ENCODE measurements at regions not wholly inside any gene's neighbourhood (a gene's known extent, or its start where the extent isn't known, plus 50 kb on each side); places are given as distances from the start of the nearest gene placed in this dataset.
"Not testable (repeated sequence)": the region's sequence is repeated elsewhere in the genome, so short reads cannot be mapped to it uniquely, and the experiment has no call there.

DNA sequence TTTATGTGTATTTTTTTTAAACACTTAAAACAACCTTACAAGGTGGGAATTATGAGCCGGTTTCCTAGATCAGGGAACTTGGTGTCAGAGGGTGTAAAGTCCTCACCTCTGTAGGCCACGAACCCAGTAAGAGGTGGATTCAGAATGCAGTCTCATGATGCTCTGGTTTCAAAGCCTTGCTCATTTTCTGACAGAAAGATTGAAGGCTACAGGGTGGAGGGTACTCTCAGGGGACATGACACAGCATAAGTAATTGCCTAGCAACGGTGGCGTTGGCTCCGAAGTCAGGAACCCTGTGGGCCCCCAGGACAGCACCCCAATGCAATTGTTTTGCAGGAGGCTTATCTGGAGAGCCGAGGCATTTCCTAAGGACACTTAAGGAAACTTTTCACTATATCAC lies 794.7 kb downstream of the EFNB2 start:
- DNase-seq, result no peak

DNA sequence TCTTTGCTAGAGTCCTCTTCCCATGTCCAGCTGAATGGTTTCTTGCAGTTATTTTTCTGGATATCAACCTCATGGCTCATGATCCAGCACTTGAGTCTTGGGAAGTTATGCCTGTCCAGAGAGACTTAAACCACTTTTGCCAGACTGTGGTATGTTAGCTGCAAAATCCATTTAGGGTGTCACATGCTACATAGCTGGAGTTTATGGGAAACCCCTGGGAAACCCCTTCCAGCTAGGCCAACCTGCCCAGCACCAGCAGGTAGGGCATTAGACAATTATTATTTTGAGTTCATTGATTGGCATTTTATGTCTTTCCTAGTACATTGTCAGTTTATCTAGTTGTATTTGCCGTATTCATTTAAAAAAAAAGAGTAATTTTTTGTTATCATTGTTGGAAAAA lies 797.8 kb downstream of the EFNB2 start:
- DNase-seq, result no peak

DNA sequence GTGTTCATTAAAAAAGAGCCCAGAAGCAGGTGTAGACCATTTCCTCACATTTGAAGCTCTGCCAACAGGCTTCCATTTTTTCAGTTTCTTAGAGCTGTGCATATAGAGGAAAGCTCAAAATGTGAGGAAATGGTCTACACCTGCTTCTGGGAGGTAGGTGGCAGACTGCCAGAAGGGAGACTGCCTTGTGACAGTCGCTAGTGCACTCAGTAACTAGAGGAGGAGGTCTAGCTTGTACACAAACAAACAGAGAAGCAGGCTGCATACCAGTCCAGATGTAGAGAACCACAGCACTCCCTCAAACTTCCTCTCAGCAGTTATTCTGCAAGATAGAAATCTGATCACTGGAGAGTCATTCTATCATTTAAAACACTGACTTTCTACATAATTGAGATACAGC lies 800.2 kb downstream of the EFNB2 start:
- DNase-seq, result peak; percentile 60

DNA sequence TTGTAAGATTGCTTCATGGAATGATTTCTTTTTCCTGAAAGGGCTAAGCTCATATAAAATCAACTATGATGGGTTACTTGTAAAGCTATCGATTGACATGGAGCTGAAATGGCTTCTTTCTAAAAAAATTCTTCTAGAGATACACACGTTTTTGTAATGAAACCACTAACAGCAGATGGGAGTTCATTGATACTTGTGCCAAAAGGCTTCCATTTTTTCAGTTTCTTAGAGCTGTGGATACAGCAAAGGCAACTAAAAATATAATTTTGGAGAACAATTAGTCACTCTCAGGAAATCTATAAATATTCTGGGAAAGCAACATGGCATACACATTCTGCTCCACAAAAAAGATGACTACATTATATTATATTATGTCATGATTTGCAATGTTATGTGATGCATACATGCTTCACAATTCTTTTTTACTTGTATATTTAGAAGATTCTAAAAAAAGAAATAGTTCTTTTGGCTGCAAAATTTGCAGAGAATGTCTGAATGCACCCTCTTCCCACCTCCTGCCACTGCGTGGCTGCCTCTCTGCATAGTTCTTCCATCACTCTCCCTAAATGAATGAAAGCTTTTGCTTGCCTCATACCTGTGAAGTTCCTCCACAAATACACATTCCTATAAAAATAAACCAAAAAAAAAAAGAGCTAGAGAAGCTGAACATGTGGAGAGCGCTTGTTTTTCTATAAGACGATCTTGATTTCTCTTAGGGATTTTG lies 802.5 kb downstream of the EFNB2 start:
- no peak for DNase-seq

DNA sequence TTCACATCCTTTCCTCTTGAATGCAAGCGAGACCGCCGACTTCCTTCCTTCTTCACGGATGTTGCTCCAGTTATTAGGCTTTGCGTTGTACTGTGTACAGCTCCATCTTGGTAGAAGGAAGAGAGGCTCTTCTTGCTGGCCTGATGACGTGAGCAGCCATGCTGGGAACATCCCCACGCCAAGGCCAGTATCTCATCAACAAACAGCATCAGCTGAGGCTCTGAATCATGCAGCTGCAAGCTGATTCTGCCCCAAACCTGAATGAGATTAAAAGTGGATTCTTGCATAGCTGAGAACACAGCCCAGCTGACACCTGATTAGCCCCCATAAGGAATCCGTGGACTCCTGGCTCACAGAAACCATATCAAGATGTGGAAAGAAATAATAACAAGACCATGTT lies 809.6 kb downstream of the EFNB2 start:
- no peak for DNase-seq

DNA sequence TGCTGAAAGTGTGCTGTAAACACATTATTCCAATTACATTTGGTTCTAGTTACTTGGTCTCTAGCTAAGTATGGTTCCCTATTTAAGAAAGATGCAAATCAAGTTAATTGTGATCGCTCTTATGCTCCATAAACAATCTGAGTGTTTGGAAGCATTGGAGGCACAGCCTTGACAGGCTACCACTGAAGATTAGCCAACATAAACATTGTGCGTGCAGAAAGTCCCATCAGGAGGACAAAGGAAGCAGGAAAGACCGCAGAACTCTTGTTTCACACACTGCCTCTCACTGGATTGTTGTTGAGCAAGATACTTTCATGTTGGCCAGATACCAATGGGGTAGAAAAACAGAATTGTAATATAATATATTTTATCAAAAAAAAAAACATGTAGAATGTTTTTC lies 814.4 kb downstream of the EFNB2 start:
- no peak for DNase-seq

DNA sequence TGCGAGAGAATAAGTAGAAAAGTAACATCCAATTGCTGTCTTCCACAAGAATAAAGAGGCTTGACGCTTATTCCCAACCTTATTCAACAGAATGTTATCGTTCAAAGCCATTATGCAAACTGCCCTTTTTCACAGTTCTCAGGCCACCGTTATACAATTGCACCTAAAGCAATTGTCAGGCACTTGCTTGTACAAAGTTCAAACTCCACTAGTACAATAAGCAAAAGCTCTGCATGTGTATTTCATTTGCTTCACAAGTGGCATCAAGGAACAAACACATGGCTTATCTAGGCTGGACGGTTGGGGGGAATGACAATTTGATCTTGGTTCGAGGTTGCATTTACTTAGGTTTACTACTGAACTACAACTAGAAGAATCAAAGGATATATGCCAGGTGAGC lies 815.6 kb downstream of the EFNB2 start:
- DNase-seq, result no peak

DNA sequence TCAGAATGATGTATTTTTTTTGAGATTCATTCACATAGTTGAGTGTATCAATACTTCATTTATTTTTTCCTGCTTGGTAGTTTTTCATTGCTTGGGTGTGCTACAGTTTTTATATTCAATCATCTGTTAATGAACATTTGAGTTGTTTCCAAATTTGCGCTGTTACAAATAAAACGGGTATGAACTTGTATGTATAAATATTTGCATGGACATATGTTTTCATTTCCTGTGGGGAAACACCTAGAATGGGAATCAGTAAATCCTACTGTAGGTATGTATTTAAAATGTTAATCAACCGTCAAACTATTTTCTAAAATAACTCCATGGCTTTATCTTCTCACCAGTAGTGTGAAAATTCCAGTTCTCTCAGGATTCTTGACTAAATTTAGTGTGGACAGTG lies 826.3 kb downstream of the EFNB2 start:
- DNase-seq, result no peak

DNA sequence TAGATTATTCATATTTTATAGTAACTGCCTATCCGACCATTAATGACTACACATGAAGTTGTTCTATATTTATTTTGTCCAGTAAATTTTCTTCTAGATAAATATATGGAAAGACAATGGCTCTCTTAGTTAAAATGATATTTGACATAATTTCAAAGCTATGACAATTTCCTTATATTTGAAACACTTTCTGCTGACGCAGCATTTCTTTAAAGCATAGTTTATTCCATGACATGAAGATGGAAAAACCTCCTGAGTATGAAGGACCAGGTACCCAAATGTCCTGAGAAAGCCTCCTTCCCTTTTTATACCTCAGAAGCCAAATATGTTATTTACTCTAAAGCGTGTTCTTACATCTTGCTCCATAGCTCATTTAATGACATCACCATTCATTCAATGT lies 831.6 kb downstream of the EFNB2 start:
- no peak for DNase-seq

DNA sequence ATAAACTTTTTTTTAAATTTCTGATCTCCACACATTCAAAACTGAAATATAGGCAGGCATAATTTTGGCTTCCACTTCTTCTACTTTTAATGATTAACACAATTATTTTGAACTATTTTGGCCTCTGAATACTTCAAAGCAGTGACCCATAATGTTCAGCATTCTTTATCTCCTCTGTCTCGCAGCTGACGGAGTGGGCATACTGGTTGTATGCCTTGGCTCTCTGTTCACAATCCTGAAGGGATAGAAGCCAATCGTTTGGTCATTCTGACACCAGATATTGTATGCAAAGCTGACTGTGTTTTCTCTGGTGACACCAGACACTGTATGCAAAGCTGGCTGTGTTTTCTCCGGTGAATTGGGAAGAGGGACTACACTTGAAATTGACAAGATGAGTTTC lies 833.0 kb downstream of the EFNB2 start:
- DNase-seq, result no peak

DNA sequence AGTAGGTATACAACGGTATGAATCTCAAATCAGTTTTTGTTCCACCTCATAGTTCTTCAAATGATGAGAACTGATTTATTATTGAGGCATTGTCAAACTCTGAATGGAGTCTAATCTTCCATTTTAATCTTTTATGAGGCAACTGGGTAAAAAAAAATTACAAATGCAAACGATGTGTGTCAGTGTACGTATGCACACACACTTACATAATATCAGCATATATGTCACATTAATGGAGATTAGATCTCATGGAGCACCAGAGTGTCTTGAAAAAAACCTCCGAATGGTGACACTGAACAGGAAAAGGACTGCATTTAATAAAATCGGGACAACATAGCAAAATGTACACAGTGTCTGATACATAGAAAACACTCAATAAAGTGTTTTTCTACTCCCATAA lies 842.7 kb downstream of the EFNB2 start:
- DNase-seq, result no peak

DNA sequence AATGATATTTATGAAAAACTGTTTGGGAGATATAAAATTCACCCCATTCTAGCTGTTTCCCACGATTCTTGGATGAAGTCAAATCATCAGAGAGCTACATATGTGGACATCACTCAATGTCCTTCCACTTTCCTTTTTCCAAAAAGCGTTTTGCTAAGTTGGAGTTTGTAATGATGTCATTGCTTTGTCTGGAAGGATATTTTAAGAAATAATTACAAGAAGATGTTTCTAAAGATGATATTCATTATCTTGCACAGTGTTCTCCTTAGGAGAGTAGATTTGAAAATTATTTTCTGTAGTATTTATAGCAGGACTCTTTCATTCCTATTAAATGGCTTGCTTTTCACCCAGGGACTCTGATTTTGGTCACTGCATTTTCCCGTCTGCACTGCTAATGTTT lies 851.2 kb downstream of the EFNB2 start:
- DNase-seq, result no peak

DNA sequence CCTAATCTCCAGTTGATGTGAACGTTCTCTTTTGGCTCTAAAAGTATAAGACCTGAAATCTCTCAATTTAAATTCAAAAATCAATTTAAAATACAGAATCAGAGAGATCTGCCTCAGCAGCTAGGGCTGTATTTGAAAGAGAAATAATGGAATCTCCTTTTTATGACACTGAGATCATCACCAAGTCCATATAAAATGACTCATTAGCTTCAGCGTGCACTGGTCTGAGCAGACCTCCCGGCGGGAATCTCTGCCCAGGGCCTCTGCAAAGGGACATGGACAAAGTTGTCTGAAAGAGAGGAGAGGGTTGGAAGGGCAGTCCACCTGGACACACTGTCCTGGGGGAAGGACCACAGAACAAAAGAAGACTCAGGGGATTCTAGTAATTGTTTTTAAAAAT lies 855.6 kb downstream of the EFNB2 start:
- no peak for DNase-seq

DNA sequence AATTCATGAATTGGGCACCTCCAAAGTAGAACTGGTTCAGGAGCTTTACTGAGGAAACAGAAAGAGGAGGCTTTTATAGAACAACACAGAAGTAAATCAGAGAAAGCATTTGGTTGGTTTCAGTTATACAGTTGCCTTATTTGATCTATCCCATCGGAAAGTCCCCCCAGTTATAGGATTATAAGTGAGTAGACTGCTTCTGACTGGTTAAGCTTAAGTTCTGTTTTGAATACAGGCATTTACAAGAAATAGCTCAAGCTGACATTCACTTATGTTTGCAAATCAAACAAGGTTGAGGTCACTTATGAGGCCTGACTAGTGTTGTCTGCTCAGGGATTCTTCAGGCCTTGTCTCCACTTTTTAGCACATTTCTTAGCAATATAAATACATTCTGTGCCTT lies 857.4 kb downstream of the EFNB2 start:
- DNase-seq, result no peak

DNA sequence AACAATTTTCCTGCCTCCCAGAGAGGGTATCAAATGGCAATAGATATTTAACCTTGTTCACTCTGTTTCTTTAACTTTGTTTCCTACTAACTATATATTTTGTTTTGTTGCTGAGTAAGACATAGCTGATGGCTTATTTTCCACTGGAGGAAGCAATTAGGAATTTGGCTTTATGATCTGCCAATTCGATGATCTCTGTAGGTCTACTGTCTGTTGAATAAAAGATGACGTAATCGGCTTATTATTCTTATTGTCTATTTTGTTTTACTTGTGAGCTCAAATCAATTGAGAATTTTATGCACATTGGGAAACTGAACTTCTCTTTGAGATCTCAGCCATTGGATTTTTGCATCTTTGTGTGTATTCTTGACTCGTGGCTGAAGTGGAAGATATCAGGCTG lies 862.6 kb downstream of the EFNB2 start:
- no peak for DNase-seq

DNA sequence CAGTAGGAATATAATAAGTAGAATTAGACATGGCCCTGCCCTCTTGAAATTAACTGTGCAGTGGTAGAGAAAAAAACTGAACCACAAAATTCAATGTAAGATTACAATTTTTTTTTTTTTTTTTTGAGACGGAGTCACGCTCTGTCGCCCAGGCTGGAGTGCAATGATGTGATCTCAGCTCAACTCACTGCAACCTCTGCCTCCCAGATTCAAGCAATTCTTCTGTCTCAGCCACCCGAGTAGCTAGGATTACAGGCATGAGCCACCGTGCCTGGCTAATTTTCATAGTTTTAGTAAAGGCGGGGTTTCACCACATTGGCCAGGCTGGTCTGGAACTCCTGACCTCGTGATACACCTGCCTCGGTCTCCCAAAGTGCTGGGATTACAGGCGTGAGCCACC lies 864.3 kb downstream of the EFNB2 start:
- DNase-seq, result not testable (repeated sequence)

DNA sequence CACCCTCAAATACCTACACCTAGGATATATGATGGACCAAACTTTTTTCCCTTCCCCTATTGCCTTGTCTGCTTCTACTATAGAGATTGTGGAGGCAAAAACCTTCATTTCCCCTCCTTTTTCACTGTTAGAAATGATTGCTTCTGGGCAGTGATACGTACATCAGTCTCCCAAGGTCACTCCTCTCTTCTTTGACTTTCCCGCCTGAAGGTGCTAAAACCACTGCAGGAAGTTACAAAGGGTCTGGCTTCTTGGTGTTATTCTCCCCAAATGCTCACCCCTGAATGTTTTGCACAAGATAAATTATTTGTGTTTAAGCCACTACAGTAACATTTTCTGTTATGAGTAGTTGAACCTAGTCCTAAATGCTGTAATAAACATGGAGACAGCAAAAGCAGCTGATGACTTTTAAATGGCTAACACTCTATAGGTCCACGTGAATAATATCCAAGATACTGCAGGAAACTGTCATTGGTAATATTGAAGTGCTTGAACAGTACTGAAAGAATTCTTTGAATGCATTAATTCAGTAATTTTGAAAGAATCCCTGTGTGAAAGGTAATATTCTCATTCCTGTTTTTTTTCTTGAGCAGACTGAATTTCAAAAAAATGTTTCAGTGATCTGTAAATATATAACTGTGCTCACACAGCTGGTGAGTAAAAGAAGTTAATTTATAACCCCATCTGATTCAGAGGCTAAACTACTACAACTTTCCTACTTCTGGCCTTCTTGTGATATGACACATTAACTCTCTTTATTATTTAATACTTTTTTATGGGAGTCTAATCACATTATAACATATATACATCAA lies 865.1 kb downstream of the EFNB2 start:
- peak; percentile 4 for DNase-seq

DNA sequence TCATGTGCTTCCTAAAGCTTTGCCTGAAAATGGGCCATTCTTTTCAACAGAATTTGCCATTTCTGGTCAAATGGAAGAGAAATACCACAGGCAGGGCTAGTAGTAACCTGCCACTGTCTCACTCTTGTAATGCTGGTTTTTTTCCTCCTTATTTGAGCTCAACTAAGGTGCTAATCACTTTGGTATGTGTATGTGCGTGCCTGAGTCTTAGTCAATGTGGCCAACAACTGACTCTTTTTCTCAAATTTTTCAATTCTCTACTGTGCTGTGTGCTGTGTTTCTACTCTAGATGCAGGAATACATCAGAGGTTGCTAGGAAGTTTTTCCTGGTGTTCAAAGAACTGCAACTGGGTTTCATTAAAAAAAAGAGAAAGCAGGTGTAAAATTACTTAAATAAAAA lies 870.2 kb downstream of the EFNB2 start:
- no peak for DNase-seq

DNA sequence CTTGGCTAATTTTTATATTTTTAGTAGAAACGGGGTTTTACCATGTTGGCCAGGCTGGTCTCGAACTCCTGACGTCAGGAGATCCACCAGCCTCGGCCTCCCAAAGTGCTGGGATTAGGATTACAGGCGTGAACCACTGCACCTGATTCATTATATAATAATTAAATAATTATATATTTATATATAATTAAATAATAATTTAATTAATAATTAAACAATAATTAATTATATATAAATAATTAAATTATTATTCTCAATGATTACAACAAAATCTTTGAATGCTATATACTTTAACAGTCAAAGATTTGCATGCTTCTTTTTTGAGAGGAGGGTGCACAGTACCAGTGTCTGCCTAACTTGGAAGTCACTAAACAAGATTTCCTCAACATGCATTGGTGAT lies 872.3 kb downstream of the EFNB2 start:
- DNase-seq, result no peak

DNA sequence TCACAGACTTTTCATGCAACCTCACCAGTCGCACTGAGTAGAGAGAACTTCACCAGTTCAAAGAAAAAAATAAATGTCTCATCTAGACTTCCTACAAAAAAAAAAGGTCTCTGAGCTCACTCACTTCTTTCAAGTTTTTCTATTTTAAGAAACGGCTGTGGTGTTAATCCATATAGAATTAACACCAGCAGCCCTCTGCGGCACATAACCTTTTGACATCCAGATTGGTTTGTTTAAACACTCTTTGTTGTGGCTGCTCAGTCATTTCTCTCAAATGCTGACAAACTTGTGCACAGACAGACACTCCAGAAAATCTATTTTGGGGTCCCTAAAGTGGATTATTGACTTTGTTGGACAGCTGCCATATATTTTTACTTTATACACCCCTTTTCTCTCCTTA lies 874.9 kb downstream of the EFNB2 start:
- DNase-seq, result no peak

DNA sequence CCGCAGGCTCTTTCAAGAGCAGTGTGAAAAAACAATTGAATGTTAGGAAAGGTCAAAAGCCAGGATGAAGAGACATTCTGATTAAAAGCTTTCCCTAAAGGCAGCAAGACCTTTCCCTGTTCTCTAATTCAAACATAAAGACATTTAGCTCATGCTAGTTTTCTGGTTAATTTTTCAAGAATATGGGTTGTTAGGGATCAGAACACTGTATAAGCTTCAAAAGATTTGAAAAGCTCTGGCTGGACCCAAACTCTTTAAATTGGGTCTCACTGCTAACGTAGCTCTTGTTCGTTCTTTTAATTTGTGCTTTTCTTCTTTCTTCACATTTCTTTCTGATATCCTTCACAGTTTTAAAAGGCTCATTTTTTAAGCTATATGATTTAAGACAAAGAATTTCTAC lies 877.0 kb downstream of the EFNB2 start:
- DNase-seq, result no peak

DNA sequence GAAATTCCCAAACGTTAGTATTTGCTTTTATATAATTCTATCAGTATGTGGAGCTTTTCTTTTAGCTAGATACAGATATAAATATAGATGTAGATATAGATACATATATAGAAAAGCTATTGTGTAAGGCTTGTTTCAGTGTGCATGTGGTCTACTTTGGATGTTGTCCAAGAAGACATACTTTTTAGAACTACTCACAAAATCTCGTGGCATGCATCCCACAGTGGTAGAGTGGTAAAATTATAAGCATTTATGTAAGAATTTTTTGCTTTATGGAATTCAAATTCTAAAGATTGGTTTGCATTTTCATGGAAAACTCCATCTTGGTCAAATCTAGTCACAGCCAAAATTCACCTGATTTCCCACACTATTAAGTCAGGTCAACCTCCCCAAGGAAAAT lies 880.4 kb downstream of the EFNB2 start:
- DNase-seq, result no peak

DNA sequence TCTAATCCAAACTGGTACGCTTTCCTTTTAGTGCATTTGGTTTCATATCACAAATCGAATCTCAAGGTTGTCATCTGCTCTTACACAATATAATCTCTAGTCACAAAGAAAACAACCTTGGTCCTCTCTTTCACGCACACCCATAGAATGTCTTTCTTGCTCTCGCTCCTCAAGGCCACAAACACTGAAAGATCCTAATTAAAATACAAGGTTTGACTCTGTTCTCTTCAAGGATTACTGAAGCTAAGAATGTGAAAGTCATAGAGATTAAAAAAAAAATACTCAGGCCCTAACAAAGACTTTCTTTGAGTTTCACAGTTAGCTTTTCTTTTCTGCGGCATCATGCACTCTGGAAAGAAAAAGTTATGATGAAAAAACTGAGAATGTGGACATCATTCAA lies 891.5 kb downstream of the EFNB2 start:
- DNase-seq, result no peak

DNA sequence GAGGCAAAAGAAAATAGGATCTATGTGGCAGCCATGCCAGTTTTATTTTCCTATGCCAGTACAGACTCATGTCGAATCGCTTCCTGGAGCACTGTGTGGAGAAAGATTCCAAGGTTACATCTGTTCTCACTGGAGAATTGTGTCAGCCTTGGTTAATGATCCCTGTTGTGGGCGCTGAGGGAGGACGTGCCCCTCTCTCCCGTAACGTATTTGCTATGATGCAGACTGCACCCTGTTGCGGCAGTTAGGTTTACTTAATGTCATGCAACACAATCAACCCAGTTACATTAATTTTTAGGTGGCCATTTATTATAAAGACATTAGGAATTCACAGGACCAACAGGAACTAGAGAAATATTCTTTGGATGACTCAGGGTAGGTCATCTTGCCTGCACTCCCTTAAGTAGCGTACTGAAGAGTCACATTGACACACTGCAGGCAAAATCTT lies 892.9 kb downstream of the EFNB2 start:
- no peak for DNase-seq

DNA sequence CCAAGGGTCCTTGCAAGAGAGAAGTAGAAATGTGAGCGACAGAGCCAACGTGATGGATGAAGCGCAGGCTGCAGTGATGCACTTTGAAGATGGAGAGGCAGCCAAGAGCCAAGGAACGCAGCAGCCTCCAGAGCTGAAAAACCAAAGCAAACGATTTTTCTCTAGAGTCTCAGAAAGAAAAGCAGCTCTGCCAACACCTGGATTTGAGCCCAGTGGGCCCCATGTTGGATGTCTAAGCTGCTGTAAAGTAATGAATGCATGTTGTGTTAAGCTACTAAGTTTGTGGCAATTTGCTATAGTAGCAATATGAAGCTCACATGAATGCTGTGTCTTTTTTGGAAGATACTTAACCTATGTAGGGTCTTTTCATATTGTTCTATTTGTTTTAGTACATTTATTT lies 894.3 kb downstream of the EFNB2 start:
- DNase-seq, result no peak

All from DMS53 (cell line).